Panc1 (cell line): ENCODE measurements at regions not wholly inside any gene's neighbourhood (a gene's known extent, or its start where the extent isn't known, plus 50 kb on each side); places are given as distances from the start of the nearest gene placed in this dataset.

Source experiments
- ATAC-seq: fragments of 200-7000 bp; cut with Tn5 transposase; 2 replicates; pipeline ENCODE4 v1.9.1; 2020; ENCODE audit warnings: mild to moderate bottlenecking, moderate library complexity
- BruUV-seq: library from RNA; stranded (reverse); fragments of 400-500 nt; replicated peaks from 2 replicates; lab custom pipeline; 2021; lab: Mats Ljungman, UMichigan
- CTCF ChIA-PET: fragments of 300-600 bp; sonication (Branson Sonifier 250); formaldehyde crosslinking; loops from one replicate; lab custom pipeline; 2022; ENCODE audit warnings: antibody characterized with exemption; lab: Charles Lee
- POLR2A ChIA-PET: fragments of 300-600 bp; sonication (Branson Sonifier 250); formaldehyde crosslinking; loops from one replicate; lab custom pipeline; 2022; ENCODE audit warnings: antibody characterized with exemption; lab: Charles Lee
- DNase-seq: peaks from one replicate; pipeline ENCODE4 v3.0.0-alpha.2; 2010; ENCODE audit warnings: low read depth, low spot score
- H3K27ac ChIP-seq: 2 replicates; pipeline ENCODE4 v1.5.1; 2011; ENCODE audit warnings: mild to moderate bottlenecking, low read length, inconsistent platforms
- H3K27me3 ChIP-seq: fragments of 200-500 bp; sonication (Bioruptor generic); 2 replicates; pipeline ENCODE4 v1.6.0; 2014; ENCODE audit warnings: low read length, inconsistent platforms; ENCODE audit not compliant: control insufficient read depth, insufficient read depth
- H3K36me3 ChIP-seq: fragments of 200-500 bp; sonication (Bioruptor generic); 2 replicates; pipeline ENCODE4 v1.5.1; 2014; ENCODE audit warnings: inconsistent platforms, mild to moderate bottlenecking, low read length, moderate library complexity; ENCODE audit not compliant: control insufficient read depth, insufficient read depth
- H3K4me1 ChIP-seq: 2 replicates; pipeline ENCODE4 v1.5.1; 2011; ENCODE audit warnings: inconsistent platforms, mild to moderate bottlenecking, low read length, moderate library complexity; ENCODE audit not compliant: control insufficient read depth, insufficient read depth
- H3K4me3 ChIP-seq, 2 experiments: 2 replicates each; pipeline ENCODE4 v1.5.1; 2011 to 2012; ENCODE audit warnings: low read depth in 2 of 2, low read length in 2 of 2, mild to moderate bottlenecking in 2 of 2, inconsistent platforms in 1 of 2, moderate library complexity in 1 of 2
- H3K9me3 ChIP-seq: fragments of 200-500 bp; sonication (Bioruptor generic); 2 replicates; pipeline ENCODE4 v1.5.1; 2014; ENCODE audit warnings: low read depth, mild to moderate bottlenecking, inconsistent platforms, low read length, moderate library complexity; ENCODE audit not compliant: control insufficient read depth, insufficient read depth
- POLR2AphosphoS5 ChIP-seq: IDR thresholded peaks from 2 replicates; pipeline ENCODE4 v1.6.1; 2012; ENCODE audit warnings: mild to moderate bottlenecking, low read depth, low read length, moderate library complexity
- SIN3A ChIP-seq: IDR thresholded peaks from 2 replicates; pipeline ENCODE4 v1.6.1; 2012; ENCODE audit warnings: low read depth, mild to moderate bottlenecking, low read length, moderate library complexity, borderline replicate concordance; ENCODE audit not compliant: insufficient read depth
- TCF7L2 ChIP-seq: IDR thresholded peaks from 2 replicates; pipeline ENCODE4 v1.6.1; 2011; ENCODE audit warnings: mild to moderate bottlenecking, low read depth, low read length, inconsistent platforms
- in situ Hi-C: cut with HindIII; loops from 2 replicates; pipeline ENCODE4 v1.10.0; 2016; ENCODE audit warnings: low sequenced_read_pairs, low pct_unique_long_range_greater_than_20kb
- intact Hi-C: fragments of 100-400 bp; cut with micrococcal nuclease; formaldehyde crosslinking; loops from one replicate; pipeline ENCODE4 v1.10.0; 2022; ENCODE audit not compliant: unreplicated experiment
- TF ChIP-seq, protein P1 (sequence below): fragments of 450-650 bp; IDR thresholded peaks from 2 replicates; pipeline ENCODE4 v1.5.1; 2017; ENCODE audit warnings: mild to moderate bottlenecking
- TF ChIP-seq, protein P2 (sequence below), 2 experiments: IDR thresholded peaks; 2 replicates each; pipeline ENCODE4 v1.6.1; 2011 to 2012; ENCODE audit warnings: low read depth in 2 of 2, control low read depth in 1 of 2, low read length in 1 of 2, mild to moderate bottlenecking in 1 of 2, moderate library complexity in 1 of 2; ENCODE audit not compliant: insufficient read depth in 1 of 2

DNA sequence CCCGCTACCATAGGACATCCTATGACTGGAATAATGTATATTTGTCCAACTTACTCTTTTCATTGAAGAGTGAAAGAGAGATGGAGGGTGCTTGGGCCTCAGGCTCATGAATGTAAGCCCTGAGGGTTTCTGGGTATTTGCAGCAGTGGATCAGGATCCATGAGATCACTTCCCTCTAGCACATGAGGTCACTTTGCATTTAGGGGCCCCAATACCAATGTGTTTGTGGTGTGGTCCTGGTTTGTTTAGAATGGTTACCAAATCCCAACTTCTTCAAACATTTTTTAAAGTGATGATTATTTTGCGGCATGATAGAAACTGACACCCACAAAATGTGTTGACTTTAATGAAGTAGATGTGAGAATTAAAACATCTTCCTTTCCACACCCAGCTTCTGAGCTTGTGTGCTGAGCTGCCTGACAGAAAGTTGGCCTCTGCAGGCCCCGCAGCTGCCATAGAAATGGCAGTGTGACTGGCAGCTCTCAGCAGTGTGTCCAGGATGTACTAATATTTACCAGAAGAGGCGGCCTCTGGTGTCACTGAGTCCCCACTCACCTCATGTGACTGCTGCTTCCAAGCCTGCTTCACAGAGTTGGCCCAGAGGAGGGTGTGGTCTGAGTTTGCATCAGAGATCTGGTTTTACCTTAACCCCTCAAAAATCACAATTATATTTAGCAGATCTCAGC lies 447.6 kb upstream of the NPVF start:
- Histone ChIP-seq H3K36me3 (no peaks in the 10 kb centered on the region), H3K9me3 (no peaks in the 10 kb centered on the region), H3K4me3 (no peak overlapping the region), H3K4me1 (no peaks in the 10 kb centered on the region), H3K27ac (no peak overlapping the region), H3K27me3 (0 out of 2 replicates have a peak, but pooled peaks cover 3% of the 10 kb centered on the region)
- in situ Hi-C loops = no loop called here
- intact Hi-C loops = no loop called here
- DNase-seq (no peak), ATAC-seq (no peak)
- TF ChIP-seq, protein P1, sequence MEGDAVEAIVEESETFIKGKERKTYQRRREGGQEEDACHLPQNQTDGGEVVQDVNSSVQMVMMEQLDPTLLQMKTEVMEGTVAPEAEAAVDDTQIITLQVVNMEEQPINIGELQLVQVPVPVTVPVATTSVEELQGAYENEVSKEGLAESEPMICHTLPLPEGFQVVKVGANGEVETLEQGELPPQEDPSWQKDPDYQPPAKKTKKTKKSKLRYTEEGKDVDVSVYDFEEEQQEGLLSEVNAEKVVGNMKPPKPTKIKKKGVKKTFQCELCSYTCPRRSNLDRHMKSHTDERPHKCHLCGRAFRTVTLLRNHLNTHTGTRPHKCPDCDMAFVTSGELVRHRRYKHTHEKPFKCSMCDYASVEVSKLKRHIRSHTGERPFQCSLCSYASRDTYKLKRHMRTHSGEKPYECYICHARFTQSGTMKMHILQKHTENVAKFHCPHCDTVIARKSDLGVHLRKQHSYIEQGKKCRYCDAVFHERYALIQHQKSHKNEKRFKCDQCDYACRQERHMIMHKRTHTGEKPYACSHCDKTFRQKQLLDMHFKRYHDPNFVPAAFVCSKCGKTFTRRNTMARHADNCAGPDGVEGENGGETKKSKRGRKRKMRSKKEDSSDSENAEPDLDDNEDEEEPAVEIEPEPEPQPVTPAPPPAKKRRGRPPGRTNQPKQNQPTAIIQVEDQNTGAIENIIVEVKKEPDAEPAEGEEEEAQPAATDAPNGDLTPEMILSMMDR = no peak
- no peak for TF ChIP-seq POLR2AphosphoS5
- TF ChIP-seq TCF7L2 = no peak
- TF ChIP-seq SIN3A = no peak
- TF ChIP-seq, protein P2, sequence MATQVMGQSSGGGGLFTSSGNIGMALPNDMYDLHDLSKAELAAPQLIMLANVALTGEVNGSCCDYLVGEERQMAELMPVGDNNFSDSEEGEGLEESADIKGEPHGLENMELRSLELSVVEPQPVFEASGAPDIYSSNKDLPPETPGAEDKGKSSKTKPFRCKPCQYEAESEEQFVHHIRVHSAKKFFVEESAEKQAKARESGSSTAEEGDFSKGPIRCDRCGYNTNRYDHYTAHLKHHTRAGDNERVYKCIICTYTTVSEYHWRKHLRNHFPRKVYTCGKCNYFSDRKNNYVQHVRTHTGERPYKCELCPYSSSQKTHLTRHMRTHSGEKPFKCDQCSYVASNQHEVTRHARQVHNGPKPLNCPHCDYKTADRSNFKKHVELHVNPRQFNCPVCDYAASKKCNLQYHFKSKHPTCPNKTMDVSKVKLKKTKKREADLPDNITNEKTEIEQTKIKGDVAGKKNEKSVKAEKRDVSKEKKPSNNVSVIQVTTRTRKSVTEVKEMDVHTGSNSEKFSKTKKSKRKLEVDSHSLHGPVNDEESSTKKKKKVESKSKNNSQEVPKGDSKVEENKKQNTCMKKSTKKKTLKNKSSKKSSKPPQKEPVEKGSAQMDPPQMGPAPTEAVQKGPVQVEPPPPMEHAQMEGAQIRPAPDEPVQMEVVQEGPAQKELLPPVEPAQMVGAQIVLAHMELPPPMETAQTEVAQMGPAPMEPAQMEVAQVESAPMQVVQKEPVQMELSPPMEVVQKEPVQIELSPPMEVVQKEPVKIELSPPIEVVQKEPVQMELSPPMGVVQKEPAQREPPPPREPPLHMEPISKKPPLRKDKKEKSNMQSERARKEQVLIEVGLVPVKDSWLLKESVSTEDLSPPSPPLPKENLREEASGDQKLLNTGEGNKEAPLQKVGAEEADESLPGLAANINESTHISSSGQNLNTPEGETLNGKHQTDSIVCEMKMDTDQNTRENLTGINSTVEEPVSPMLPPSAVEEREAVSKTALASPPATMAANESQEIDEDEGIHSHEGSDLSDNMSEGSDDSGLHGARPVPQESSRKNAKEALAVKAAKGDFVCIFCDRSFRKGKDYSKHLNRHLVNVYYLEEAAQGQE (IDR thresholded peaks at IDR 0.05; ENCODE audit: insufficient read depth in 1 of 2, low read depth in 2 of 2, low read length in 1 of 2) = no peak
- POLR2A ChIA-PET = no interaction called here
- CTCF ChIA-PET = no interaction called here
- BruUV-seq = no TSS peak

DNA sequence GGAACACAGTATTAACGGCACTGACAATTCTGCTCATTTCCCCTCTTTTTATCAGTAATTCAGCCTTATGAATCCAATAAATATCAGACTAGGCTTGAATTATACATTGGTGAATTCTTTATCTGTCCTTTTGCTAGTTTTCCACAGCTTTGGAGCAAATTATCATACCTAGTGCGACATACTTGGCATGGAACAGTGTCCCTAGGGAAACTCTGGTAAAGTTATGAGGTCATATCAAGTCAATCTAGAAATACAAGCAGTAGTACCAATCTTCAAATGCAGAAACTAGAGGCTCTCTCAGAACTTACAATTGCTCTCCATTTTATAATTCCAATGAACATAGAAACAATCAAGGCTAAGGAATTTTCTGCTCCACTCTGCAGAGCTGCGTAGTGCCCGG lies 449.3 kb upstream of the NPVF start:
- 0 out of 2 replicates have a peak, but pooled peaks cover 3% of the 10 kb centered on the region for H3K27me3 ChIP-seq
- intact Hi-C loops = no loop called here
- no peaks in the 10 kb centered on the region for H3K36me3 ChIP-seq
- no TSS peak for BruUV-seq
- H3K27ac ChIP-seq = no peak overlapping the region
- ATAC-seq (no peak), DNase-seq (no peak)
- no peak overlapping the region for H3K4me3 ChIP-seq
- TF ChIP-seq TCF7L2 (no peak), POLR2AphosphoS5 (no peak), SIN3A (no peak)
- TF ChIP-seq, protein P1 = no peak
- TF ChIP-seq, protein P2 (IDR thresholded peaks at IDR 0.05; ENCODE audit: insufficient read depth in 1 of 2, low read depth in 2 of 2, low read length in 1 of 2) = no peak
- CTCF ChIA-PET = no interaction called here
- in situ Hi-C loops = no loop called here
- POLR2A ChIA-PET = no interaction called here
- no peaks in the 10 kb centered on the region for H3K9me3 ChIP-seq
- no peaks in the 10 kb centered on the region for H3K4me1 ChIP-seq
